Sigmoid colon (tissue), 4 donors: ENCODE measurements at regions not wholly inside any gene's neighbourhood (a gene's known extent, or its start where the extent isn't known, plus 50 kb on each side); places are given as distances from the start of the nearest gene placed in this dataset.
"Not testable (repeated sequence)": the region's sequence is repeated elsewhere in the genome, so short reads cannot be mapped to it uniquely, and the experiment has no call there.

Source experiments
- CTCF ChIP-seq, 4 experiments: fragments of 450-650 bp in 3 of 4; fragments of 200-600 bp in 1 of 4; IDR thresholded peaks; one replicate each; pipeline ENCODE4 v1.5.1; 2016 to 2019; ENCODE audit warnings: antibody characterized with exemption in 4 of 4, mild to moderate bottlenecking in 3 of 4, moderate library complexity in 2 of 4
- EP300 ChIP-seq, 4 donors: sonication (generic); formaldehyde crosslinking; IDR thresholded peaks; one replicate each; pipeline ENCODE4 v1.6.1; 2017; ENCODE audit warnings: antibody characterized with exemption in 4 of 4
- POLR2A ChIP-seq, 2 donors: fragments of 450-650 bp; IDR thresholded peaks; one replicate each; pipeline ENCODE4 v1.6.1; 2016; ENCODE audit warnings: antibody characterized with exemption in 2 of 2, mild to moderate bottlenecking in 2 of 2, moderate library complexity in 2 of 2
- POLR2AphosphoS5 ChIP-seq, 4 donors: sonication (generic); formaldehyde crosslinking; IDR thresholded peaks; one replicate each; pipeline ENCODE4 v1.6.1; 2017; ENCODE audit warnings: antibody characterized with exemption in 4 of 4

- not testable (repeated sequence) for TF ChIP-seq EP300, POLR2A, CTCF, POLR2AphosphoS5 (IDR thresholded peaks at IDR 0.05)
Observed at GRCh38 chr17:45573326-45573725, 82.8 kb upstream of the PLEKHM1 start.
